ENCODE measurements at regions not wholly inside any gene's neighbourhood (a gene's known extent, or its start where the extent isn't known, plus 50 kb on each side); places are given as distances from the start of the nearest gene placed in this dataset.
"Not testable (repeated sequence)": the region's sequence is repeated elsewhere in the genome, so short reads cannot be mapped to it uniquely, and the experiment has no call there.

DNA sequence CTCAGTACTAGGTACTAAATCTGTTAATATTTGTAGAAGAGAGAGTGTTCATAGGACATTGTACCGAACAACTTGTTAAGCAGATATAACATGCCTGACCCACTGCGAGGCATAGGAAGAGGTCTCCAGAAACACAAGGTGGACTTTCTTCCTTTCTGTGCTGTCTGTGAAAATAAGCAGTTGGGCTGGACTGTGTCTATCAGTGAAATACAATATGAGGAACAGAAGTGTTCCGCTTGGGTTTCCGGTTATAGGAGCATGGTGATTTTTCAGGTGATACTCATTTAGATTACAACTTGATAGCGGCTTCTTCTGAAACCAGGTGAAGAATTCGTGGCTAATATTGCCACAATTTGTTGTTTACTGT is 60.9 kb upstream of the TLR4 start:
- Histone ChIP-seq H3K4me2 (ENCODE audit: low read depth, low read length, poor library complexity, severe bottlenecking) (no peak overlapping the region), H3F3A (ENCODE audit: insufficient read depth) (no peaks in the 10 kb centered on the region), H4K20me1 (ENCODE audit: low read depth, low read length) (no peaks in the 10 kb centered on the region), H3K36me3 (ENCODE audit: low read length) (no peaks in the 10 kb centered on the region), H3K9me2 (replicated peaks; ENCODE audit: insufficient read depth, low read length) (no peaks in the 10 kb centered on the region), H3K4me3 (ENCODE audit: insufficient read depth, low read length, poor library complexity, severe bottlenecking) (no peak overlapping the region), H3K79me2 (ENCODE audit: insufficient read depth, low read length) (no peaks in the 10 kb centered on the region), H3K9ac (ENCODE audit: low read length) (no peak overlapping the region), H2AFZ (ENCODE audit: low read depth, low read length, severe bottlenecking) (no peak overlapping the region), H3K9me3 (ENCODE audit: insufficient read depth, low read length) (no peaks in the 10 kb centered on the region), H3K27me3 (ENCODE audit: low read length) (no peaks in the 10 kb centered on the region), H3K27ac (ENCODE audit: low read depth, low read length) (no peak overlapping the region)
- no peak for TF ChIP-seq EZH2phosphoT487 (conservative IDR thresholded peaks at IDR 0.05; ENCODE audit: low read length)
- TF ChIP-seq, protein P1, sequence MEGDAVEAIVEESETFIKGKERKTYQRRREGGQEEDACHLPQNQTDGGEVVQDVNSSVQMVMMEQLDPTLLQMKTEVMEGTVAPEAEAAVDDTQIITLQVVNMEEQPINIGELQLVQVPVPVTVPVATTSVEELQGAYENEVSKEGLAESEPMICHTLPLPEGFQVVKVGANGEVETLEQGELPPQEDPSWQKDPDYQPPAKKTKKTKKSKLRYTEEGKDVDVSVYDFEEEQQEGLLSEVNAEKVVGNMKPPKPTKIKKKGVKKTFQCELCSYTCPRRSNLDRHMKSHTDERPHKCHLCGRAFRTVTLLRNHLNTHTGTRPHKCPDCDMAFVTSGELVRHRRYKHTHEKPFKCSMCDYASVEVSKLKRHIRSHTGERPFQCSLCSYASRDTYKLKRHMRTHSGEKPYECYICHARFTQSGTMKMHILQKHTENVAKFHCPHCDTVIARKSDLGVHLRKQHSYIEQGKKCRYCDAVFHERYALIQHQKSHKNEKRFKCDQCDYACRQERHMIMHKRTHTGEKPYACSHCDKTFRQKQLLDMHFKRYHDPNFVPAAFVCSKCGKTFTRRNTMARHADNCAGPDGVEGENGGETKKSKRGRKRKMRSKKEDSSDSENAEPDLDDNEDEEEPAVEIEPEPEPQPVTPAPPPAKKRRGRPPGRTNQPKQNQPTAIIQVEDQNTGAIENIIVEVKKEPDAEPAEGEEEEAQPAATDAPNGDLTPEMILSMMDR (IDR thresholded peaks at IDR 0.05; ENCODE audit: insufficient read depth, low read length, poor library complexity, severe bottlenecking): no peak

DNA sequence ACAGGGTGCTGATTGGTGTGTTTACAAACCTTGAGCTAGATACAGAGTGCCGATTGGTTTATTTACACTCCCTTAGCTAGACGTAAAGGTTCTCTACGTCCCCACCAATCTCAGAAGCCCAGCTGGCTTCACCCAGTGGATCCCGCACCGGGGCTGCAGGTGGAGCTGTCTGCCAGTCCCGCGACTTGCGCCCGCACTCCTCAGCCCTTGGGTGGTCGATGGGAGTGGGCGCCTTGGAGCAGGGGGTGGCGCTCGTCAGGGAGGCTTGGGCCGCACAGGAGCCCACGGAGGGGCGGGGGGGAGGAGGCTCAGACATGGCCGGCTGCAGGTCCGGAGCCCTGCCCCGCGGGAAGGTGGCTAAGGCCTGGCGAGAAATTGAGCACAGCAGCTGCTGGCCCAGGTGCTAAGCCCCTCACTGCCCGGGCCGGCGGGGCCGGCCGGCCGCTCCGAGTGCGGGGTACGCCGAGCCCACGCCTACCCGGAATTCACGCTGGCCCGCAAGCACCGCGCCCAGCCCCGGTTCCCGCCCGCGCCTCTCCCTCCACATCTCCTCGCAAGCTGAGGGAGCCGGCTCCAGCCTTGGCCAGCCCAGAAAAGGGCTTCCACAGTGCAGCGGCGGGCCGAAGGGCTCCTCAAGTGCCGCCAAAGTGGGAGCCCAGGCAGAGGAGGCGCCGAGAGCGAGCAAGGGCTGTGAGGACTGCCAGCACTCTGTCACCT is 61.5 kb upstream of the TLR4 start:
- H3K36me3 ChIP-seq (ENCODE audit: low read length); H3K9ac ChIP-seq (ENCODE audit: low read length); H3K9me2 ChIP-seq (replicated peaks; ENCODE audit: insufficient read depth, low read length); H3K4me3 ChIP-seq (ENCODE audit: insufficient read depth, low read length, poor library complexity, severe bottlenecking); H3K9me3 ChIP-seq (ENCODE audit: insufficient read depth, low read length); H3K4me2 ChIP-seq (ENCODE audit: low read depth, low read length, poor library complexity, severe bottlenecking); H3K27me3 ChIP-seq (ENCODE audit: low read length); H3K27ac ChIP-seq (ENCODE audit: low read depth, low read length); H3F3A ChIP-seq (ENCODE audit: insufficient read depth); H2AFZ ChIP-seq (ENCODE audit: low read depth, low read length, severe bottlenecking); H4K20me1 ChIP-seq (ENCODE audit: low read depth, low read length); H3K79me2 ChIP-seq (ENCODE audit: insufficient read depth, low read length): not testable (repeated sequence)

DNA sequence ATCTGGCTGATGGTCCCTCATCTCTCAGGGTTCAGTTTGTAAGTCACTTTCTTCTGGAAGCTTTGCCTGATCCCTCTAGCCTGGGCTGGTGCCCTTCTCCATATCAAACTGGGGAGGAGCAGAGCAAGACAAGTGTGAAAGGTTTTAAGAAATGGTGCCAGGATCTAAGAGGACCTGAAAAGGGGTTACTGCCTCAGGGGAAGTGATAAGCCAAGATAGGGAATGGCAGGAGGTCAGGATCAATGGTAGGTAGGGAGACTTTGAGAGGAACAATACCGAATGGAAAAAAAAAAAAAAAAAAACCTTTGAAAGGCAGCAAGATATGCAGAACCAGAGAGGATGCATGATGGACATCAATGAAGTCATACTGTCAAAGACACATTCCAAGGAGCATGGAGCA is 67.5 kb upstream of the TLR4 start:
- H3K79me2 ChIP-seq (ENCODE audit: insufficient read depth, low read length): no peaks in the 10 kb centered on the region
- no peaks in the 10 kb centered on the region for H3K36me3 ChIP-seq (ENCODE audit: low read length)
- H3K9me2 ChIP-seq (replicated peaks; ENCODE audit: insufficient read depth, low read length): no peaks in the 10 kb centered on the region
- no peaks in the 10 kb centered on the region for H3F3A ChIP-seq (ENCODE audit: insufficient read depth)
- H3K4me2 ChIP-seq (ENCODE audit: low read depth, low read length, poor library complexity, severe bottlenecking): no peak overlapping the region
- no peak overlapping the region for H3K4me3 ChIP-seq (ENCODE audit: insufficient read depth, low read length, poor library complexity, severe bottlenecking)
- no peaks in the 10 kb centered on the region for H3K27me3 ChIP-seq (ENCODE audit: low read length)
- TF ChIP-seq, protein P1 (IDR thresholded peaks at IDR 0.05; ENCODE audit: insufficient read depth, low read length, poor library complexity, severe bottlenecking): no peak
- TF ChIP-seq EZH2phosphoT487 (conservative IDR thresholded peaks at IDR 0.05; ENCODE audit: low read length): no peak
- no peak overlapping the region for H3K27ac ChIP-seq (ENCODE audit: low read depth, low read length)
- no peaks in the 10 kb centered on the region for H3K9me3 ChIP-seq (ENCODE audit: insufficient read depth, low read length)
- no peaks in the 10 kb centered on the region for H4K20me1 ChIP-seq (ENCODE audit: low read depth, low read length)
- no peak overlapping the region for H2AFZ ChIP-seq (ENCODE audit: low read depth, low read length, severe bottlenecking)
- no peak overlapping the region for H3K9ac ChIP-seq (ENCODE audit: low read length)

DNA sequence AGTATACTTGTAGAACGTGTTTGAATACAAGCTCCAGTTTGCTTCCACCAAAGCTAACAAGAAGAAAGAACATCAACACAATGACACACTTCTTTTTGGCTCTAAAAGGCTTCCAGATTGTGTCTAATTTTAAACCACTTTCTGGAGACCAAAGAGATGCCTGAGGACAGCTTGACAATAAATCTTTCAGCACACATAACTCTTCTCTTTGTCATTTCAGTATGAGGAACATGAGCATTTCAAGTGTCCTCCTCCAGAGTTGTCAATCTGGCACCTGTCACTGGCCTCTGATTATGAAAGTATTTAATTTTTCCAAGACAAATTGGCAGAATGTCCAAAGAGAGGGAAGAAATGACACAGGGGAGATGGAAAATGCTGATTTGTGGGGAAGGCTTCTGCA is 79.0 kb upstream of the TLR4 start:
- no peak overlapping the region for H3K4me3 ChIP-seq (ENCODE audit: insufficient read depth, low read length, poor library complexity, severe bottlenecking)
- H3K27me3 ChIP-seq (ENCODE audit: low read length): no peaks in the 10 kb centered on the region
- H3K9ac ChIP-seq (ENCODE audit: low read length): no peak overlapping the region
- H2AFZ ChIP-seq (ENCODE audit: low read depth, low read length, severe bottlenecking): no peak overlapping the region
- TF ChIP-seq, protein P1 (IDR thresholded peaks at IDR 0.05; ENCODE audit: insufficient read depth, low read length, poor library complexity, severe bottlenecking): no peak
- no peak for TF ChIP-seq EZH2phosphoT487 (conservative IDR thresholded peaks at IDR 0.05; ENCODE audit: low read length)
- no peaks in the 10 kb centered on the region for H3F3A ChIP-seq (ENCODE audit: insufficient read depth)
- no peaks in the 10 kb centered on the region for H3K9me3 ChIP-seq (ENCODE audit: insufficient read depth, low read length)
- H3K36me3 ChIP-seq (ENCODE audit: low read length): no peaks in the 10 kb centered on the region
- no peak overlapping the region for H3K27ac ChIP-seq (ENCODE audit: low read depth, low read length)
- no peaks in the 10 kb centered on the region for H4K20me1 ChIP-seq (ENCODE audit: low read depth, low read length)
- no peaks in the 10 kb centered on the region for H3K9me2 ChIP-seq (replicated peaks; ENCODE audit: insufficient read depth, low read length)
- no peaks in the 10 kb centered on the region for H3K79me2 ChIP-seq (ENCODE audit: insufficient read depth, low read length)
- H3K4me2 ChIP-seq (ENCODE audit: low read depth, low read length, poor library complexity, severe bottlenecking): no peak overlapping the region
